ENCODE measurements at regions not wholly inside any gene's neighbourhood (a gene's known extent, or its start where the extent isn't known, plus 50 kb on each side); places are given as distances from the start of the nearest gene placed in this dataset.

- TF ChIP-seq CTCF (IDR thresholded peaks at IDR 0.05; ENCODE audit: insufficient read depth, low read length, poor library complexity, severe bottlenecking) (no peak), EZH2phosphoT487 (conservative IDR thresholded peaks at IDR 0.05; ENCODE audit: low read length) (no peak)
Measured at GRCh38 chr12:18895540-18895939, 157.6 kb downstream of the CAPZA3 start.

Measured in SU-DHL-6 (cell line).